ENCODE measurements at regions not wholly inside any gene's neighbourhood (a gene's known extent, or its start where the extent isn't known, plus 50 kb on each side); places are given as distances from the start of the nearest gene placed in this dataset.

DNA sequence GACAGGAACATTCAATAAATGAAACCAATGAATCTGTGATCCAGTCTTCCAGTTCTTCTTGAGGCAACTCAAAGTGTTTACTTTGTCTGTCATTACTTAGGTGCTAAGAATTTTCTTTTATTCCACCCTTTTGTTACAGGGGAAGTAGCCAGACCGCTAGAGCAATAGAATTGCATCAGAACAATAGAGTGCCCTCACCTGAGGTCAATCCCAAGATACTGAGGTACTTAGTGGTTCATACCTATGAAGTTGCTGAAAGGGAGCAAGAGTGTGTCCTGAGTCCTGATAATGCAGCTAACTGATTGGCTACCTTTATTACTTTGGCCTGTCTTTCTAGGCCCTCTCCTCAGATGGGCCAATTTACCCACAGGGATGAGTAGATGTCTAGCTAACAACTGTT, 359.4 kb upstream of the KCNH7 start:
- H3K9me3 Mint-ChIP-seq, result no peaks in the 10 kb centered on the region; the same call in 1 of the 2 replicates
- TF ChIP-seq RELA (CRISPR knock-in tag; IDR thresholded peaks at IDR 0.05; ENCODE audit: borderline replicate concordance) (no peak), ZSCAN18 (CRISPR knock-in tag; IDR thresholded peaks at IDR 0.05) (no peak), SMAD4 (CRISPR knock-in tag; IDR thresholded peaks at IDR 0.05) (no peak), SMAD3 (CRISPR knock-in tag; IDR thresholded peaks at IDR 0.05; ENCODE audit: borderline replicate concordance) (no peak), E2F1 (CRISPR knock-in tag; IDR thresholded peaks at IDR 0.05) (no peak)
- ATAC-seq (peak; percentile 76), DNase-seq (ENCODE audit: low spot score) (no peak)
- ChIA-PET CTCF (interaction anchor here (1.2 kb wide), 1 partner anchor 148 kb away, joined by 3 read pairs; no protein-coding TSS in a partner anchor), POLR2A (no interaction called here)
- no peak overlapping the region for H3K4me3 Mint-ChIP-seq
- H3K36me3 Mint-ChIP-seq, result no peaks in the 10 kb centered on the region
- no peaks in the 10 kb centered on the region for H3K27me3 Mint-ChIP-seq (ENCODE audit: low read depth)
- H3K4me1 Mint-ChIP-seq, result peaks cover 9% of the 10 kb centered on the region
- no peak overlapping the region for H3K27ac Mint-ChIP-seq

DNA sequence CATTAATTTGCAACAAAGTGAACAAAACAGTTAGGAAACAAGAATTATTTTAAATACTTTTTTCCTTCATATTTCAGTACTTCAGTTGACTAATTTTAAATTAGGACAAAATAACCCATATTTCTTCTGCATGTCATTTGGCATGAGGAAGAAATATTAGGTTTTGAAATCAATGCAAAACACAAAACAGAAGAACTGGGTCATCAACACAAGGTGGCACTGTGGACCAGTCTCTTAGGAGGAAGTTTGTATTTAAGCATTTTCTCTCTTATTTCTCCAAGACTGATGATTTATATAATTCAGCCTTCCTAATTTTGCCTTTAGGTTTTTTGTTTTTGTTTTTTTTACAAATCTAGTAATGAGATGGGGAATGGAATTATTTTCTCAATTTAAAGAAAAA, 352.8 kb upstream of the KCNH7 start:
- ChIA-PET POLR2A (no interaction called here), CTCF (interaction anchor here (0.6 to 1.4 kb wide), 2 partner anchors 10 to 1183 kb away, joined by 3 to 5 read pairs; no protein-coding TSS in a partner anchor)
- DNase-seq (ENCODE audit: low spot score), result peak; percentile 16
- ATAC-seq, result 0 out of 2 replicates have a peak, but pooled peaks have one; percentile 36
- H3K27ac Mint-ChIP-seq, result no peak overlapping the region
- no peaks in the 10 kb centered on the region for H3K27me3 Mint-ChIP-seq (ENCODE audit: low read depth)
- H3K4me1 Mint-ChIP-seq, result peaks cover 19% of the 10 kb centered on the region
- H3K36me3 Mint-ChIP-seq, result no peaks in the 10 kb centered on the region
- TF ChIP-seq, protein P1, sequence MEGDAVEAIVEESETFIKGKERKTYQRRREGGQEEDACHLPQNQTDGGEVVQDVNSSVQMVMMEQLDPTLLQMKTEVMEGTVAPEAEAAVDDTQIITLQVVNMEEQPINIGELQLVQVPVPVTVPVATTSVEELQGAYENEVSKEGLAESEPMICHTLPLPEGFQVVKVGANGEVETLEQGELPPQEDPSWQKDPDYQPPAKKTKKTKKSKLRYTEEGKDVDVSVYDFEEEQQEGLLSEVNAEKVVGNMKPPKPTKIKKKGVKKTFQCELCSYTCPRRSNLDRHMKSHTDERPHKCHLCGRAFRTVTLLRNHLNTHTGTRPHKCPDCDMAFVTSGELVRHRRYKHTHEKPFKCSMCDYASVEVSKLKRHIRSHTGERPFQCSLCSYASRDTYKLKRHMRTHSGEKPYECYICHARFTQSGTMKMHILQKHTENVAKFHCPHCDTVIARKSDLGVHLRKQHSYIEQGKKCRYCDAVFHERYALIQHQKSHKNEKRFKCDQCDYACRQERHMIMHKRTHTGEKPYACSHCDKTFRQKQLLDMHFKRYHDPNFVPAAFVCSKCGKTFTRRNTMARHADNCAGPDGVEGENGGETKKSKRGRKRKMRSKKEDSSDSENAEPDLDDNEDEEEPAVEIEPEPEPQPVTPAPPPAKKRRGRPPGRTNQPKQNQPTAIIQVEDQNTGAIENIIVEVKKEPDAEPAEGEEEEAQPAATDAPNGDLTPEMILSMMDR (IDR thresholded peaks at IDR 0.05), result peak; percentile 39; the same call in 1 of the 2 replicates
- TF ChIP-seq, protein P2, sequence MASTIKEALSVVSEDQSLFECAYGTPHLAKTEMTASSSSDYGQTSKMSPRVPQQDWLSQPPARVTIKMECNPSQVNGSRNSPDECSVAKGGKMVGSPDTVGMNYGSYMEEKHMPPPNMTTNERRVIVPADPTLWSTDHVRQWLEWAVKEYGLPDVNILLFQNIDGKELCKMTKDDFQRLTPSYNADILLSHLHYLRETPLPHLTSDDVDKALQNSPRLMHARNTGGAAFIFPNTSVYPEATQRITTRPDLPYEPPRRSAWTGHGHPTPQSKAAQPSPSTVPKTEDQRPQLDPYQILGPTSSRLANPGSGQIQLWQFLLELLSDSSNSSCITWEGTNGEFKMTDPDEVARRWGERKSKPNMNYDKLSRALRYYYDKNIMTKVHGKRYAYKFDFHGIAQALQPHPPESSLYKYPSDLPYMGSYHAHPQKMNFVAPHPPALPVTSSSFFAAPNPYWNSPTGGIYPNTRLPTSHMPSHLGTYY (CRISPR knock-in tag; IDR thresholded peaks at IDR 0.05), result no peak
- TF ChIP-seq ZNF532 (CRISPR knock-in tag; IDR thresholded peaks at IDR 0.05; ENCODE audit: borderline replicate concordance), result no peak
- TF ChIP-seq ZNF425 (CRISPR knock-in tag; conservative IDR thresholded peaks at IDR 0.05), result no peak
- no peaks in the 10 kb centered on the region; the same call in 1 of the 2 replicates for H3K9me3 Mint-ChIP-seq
- no peak overlapping the region for H3K4me3 Mint-ChIP-seq

All from WTC11 (cell line).